Colonic mucosa (tissue), 4 donors: ENCODE measurements at regions not wholly inside any gene's neighbourhood (a gene's known extent, or its start where the extent isn't known, plus 50 kb on each side); places are given as distances from the start of the nearest gene placed in this dataset.
"Not testable (repeated sequence)": the region's sequence is repeated elsewhere in the genome, so short reads cannot be mapped to it uniquely, and the experiment has no call there.

ENCODE experiments used
- DNase-seq: peaks from one replicate; pipeline ENCODE4 v3.0.0-alpha.2; 2020
- H3K27ac ChIP-seq: fragments of 200-600 bp; one replicate; pipeline ENCODE4 v1.8.0; 2021
- H3K27me3 ChIP-seq: fragments of 200-600 bp; one replicate; pipeline ENCODE4 v1.8.0; 2021
- H3K36me3 ChIP-seq: fragments of 200-600 bp; one replicate; pipeline ENCODE4 v1.8.0; 2021
- H3K4me1 ChIP-seq: fragments of 200-600 bp; one replicate; pipeline ENCODE4 v1.8.0; 2021; ENCODE audit warnings: mild to moderate bottlenecking
- H3K4me3 ChIP-seq: fragments of 200-600 bp; one replicate; pipeline ENCODE4 v1.8.0; 2021
- H3K9ac ChIP-seq, 2 donors: one replicate each; pipeline ENCODE4 v1.7.0; 2013; ENCODE audit warnings: control low read depth in 2 of 2, low read depth in 2 of 2, low read length in 2 of 2
- H3K9me3 ChIP-seq: fragments of 200-600 bp; one replicate; pipeline ENCODE4 v1.8.0; 2021
- intact Hi-C: fragments of 100-400 bp; cut with DNase I; formaldehyde crosslinking; loops from one replicate; pipeline ENCODE4 v1.14.1; 2022
- TF ChIP-seq, protein P1 (sequence below): fragments of 200-600 bp; IDR thresholded peaks from one replicate; pipeline ENCODE4 v1.8.0; 2022; ENCODE audit warnings: antibody characterized with exemption, mild to moderate bottlenecking
- donor health status: healthy.
- donor health status: DM: no; HTN: no; CAD: no.
- donor health status: DM: no; HTN: no; CAD: no.

GRCh38 chr11:119586181-119586580 lies 142.8 kb downstream of the NECTIN1 start:
- Histone ChIP-seq H3K36me3 (no peaks in the 10 kb centered on the region), H3K9ac (no peak overlapping the region), H3K4me1 (peaks cover 4% of the 10 kb centered on the region), H3K4me3 (no peak overlapping the region), H3K27me3 (peaks cover 21% of the 10 kb centered on the region), H3K9me3 (no peaks in the 10 kb centered on the region), H3K27ac (no peak overlapping the region)
- TF ChIP-seq, protein P1, sequence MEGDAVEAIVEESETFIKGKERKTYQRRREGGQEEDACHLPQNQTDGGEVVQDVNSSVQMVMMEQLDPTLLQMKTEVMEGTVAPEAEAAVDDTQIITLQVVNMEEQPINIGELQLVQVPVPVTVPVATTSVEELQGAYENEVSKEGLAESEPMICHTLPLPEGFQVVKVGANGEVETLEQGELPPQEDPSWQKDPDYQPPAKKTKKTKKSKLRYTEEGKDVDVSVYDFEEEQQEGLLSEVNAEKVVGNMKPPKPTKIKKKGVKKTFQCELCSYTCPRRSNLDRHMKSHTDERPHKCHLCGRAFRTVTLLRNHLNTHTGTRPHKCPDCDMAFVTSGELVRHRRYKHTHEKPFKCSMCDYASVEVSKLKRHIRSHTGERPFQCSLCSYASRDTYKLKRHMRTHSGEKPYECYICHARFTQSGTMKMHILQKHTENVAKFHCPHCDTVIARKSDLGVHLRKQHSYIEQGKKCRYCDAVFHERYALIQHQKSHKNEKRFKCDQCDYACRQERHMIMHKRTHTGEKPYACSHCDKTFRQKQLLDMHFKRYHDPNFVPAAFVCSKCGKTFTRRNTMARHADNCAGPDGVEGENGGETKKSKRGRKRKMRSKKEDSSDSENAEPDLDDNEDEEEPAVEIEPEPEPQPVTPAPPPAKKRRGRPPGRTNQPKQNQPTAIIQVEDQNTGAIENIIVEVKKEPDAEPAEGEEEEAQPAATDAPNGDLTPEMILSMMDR, result no peak
- intact Hi-C loops, result no loop called here
- no peak for DNase-seq

GRCh38 chr11:119585043-119585781 lies 143.8 kb downstream of the NECTIN1 start:
- Histone ChIP-seq H3K9ac (peak overlapping the region in 1 of 2 donors; percentile 43), H3K9me3 (no peaks in the 10 kb centered on the region), H3K4me3 (peak overlapping the region; percentile 35), H3K27me3 (peaks cover 21% of the 10 kb centered on the region), H3K27ac (no peak overlapping the region), H3K36me3 (no peaks in the 10 kb centered on the region), H3K4me1 (peaks cover 4% of the 10 kb centered on the region)
- DNase-seq, result peak; percentile 26
- TF ChIP-seq, protein P1, result no peak
- intact Hi-C loops, result no loop called here

DNA sequence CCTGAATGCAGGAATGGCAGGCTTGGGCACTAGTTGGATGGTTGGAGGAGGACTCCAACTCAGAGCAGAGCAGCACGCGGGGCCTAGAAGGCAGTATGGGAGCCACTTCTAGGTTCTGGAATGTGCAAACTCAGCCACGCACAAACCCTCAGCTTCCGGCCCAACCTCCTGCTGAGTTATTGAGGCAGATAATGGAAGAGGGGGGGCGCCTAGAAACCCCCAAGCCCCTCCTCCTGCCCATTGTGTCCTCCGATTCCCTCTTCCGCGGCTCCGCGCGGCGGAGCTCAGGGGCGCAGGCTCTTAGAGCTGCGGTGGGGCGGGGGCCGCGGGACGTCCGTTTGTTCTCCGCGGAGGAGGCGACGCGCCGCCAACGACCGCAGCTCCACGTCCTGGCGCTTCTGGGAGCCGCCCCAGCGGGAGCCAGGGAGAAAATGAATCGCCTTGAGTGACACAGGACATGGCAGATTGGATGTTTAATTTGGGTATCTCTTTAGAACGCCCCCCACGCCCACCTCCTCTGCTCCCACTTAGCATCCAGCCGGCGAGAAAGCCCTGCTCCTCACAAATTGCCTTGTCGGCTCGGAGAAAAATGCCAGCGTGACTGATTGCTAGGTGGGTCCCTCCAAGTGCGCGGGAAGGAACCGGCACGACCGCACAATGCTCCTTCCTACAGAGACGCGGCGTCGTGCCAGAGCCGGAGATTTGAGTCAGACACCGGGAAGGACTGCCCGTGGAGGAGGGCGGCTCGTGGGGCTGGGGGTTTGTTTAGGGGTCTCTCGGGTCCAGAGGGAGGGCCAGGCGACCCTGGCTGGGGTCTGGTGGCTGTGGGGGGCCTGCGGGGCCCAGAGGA lies 144.6 kb downstream of the NECTIN1 start:
- H3K36me3 ChIP-seq, result no peaks in the 10 kb centered on the region
- H3K27me3 ChIP-seq, result peaks cover 21% of the 10 kb centered on the region
- intact Hi-C loops, result no loop called here
- no peaks in the 10 kb centered on the region for H3K9me3 ChIP-seq
- no peak overlapping the region for H3K27ac ChIP-seq
- peak; percentile 35 for DNase-seq
- H3K4me3 ChIP-seq, result peak overlapping the region; percentile 35
- peak overlapping the region in 1 of 2 donors; percentile 43 for H3K9ac ChIP-seq
- H3K4me1 ChIP-seq, result peaks cover 4% of the 10 kb centered on the region
- TF ChIP-seq, protein P1, result no peak

GRCh38 chr11:119583585-119583984 lies 145.4 kb downstream of the NECTIN1 start:
- TF ChIP-seq, protein P1, result no peak
- intact Hi-C loops, result no loop called here
- H3K27ac ChIP-seq, result no peak overlapping the region
- no peak overlapping the region for H3K9ac ChIP-seq
- H3K27me3 ChIP-seq, result peaks cover 21% of the 10 kb centered on the region
- no peaks in the 10 kb centered on the region for H3K9me3 ChIP-seq
- no peak overlapping the region for H3K4me3 ChIP-seq
- no peak for DNase-seq
- peaks cover 4% of the 10 kb centered on the region for H3K4me1 ChIP-seq
- no peaks in the 10 kb centered on the region for H3K36me3 ChIP-seq

DNA sequence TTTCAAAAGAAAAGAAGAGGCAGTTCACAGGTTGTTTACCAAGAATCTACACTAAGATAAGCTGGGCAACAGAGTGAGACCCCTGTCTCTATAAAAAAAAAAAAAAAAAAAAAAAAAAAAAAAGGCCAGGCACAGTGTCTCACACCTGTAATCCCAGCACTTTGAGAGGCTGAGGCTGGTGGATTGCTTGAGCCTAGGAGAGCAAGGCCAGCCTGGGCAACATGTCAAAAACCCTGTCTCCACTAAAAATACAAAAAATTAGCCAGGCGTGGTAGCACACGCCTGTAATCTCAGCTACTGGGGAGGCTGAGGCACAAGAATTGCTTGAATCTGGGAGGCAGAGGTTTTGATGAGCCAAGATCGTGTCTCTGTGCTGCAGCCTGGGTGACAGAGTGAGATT lies 147.6 kb downstream of the NECTIN1 start:
- H3K9me3 ChIP-seq, H3K27ac ChIP-seq, intact Hi-C loops, H3K4me3 ChIP-seq, H3K36me3 ChIP-seq, H3K4me1 ChIP-seq, DNase-seq, H3K9ac ChIP-seq: not testable (repeated sequence)
- H3K27me3 ChIP-seq, result peaks cover 21% of the 10 kb centered on the region
